Brain microvascular endothelial cell (primary cell): ENCODE measurements at regions not wholly inside any gene's neighbourhood (a gene's known extent, or its start where the extent isn't known, plus 50 kb on each side); places are given as distances from the start of the nearest gene placed in this dataset.

Experiments used
- DNase-seq: peaks from one replicate; pipeline ENCODE4 v3.0.0-alpha.2; 2020
- H3K27ac ChIP-seq: fragments of 250-450 bp; sonication (Bioruptor Pico); 2 replicates; pipeline ENCODE4 v1.5.1; 2020; ENCODE audit warnings: mild to moderate bottlenecking, moderate library complexity
- H3K27me3 ChIP-seq: fragments of 250-450 bp; sonication (Bioruptor Pico); replicated peaks from 2 replicates; pipeline ENCODE4 v1.5.1; 2020; ENCODE audit warnings: mild to moderate bottlenecking
- H3K36me3 ChIP-seq: fragments of 250-450 bp; sonication (Bioruptor Pico); replicated peaks from 2 replicates; pipeline ENCODE4 v1.5.1; 2020; ENCODE audit warnings: mild to moderate bottlenecking
- H3K4me3 ChIP-seq: 2 replicates; pipeline ENCODE4 v1.5.1; 2011; ENCODE audit warnings: low read depth, mild to moderate bottlenecking, control low read depth, low read length, moderate library complexity
- CTCF ChIP-seq: IDR thresholded peaks from 2 replicates; pipeline ENCODE4 v1.5.1; 2011; ENCODE audit warnings: low read depth, mild to moderate bottlenecking, moderate library complexity, low read length, control low read depth, inconsistent platforms; ENCODE audit errors: missing control alignments
- in situ Hi-C: cut with HindIII; loops from 2 replicates; pipeline ENCODE4 v1.10.0; 2017; ENCODE audit warnings: low sequenced_read_pairs, low pct_ligation_motif_present

- H3K27ac ChIP-seq: no peak overlapping the region
- no peak for TF ChIP-seq CTCF
- H3K4me3 ChIP-seq: no peak overlapping the region
- in situ Hi-C loops: no loop called here
- H3K36me3 ChIP-seq: no peaks in the 10 kb centered on the region
- no peaks in the 10 kb centered on the region for H3K27me3 ChIP-seq
- no peak for DNase-seq
Observed at GRCh38 chr1:193359631-193360030, 173.2 kb upstream of the B3GALT2 start.

GRCh38 chr1:193358419-193358818, 172.0 kb upstream of the B3GALT2 start:
- Histone ChIP-seq H3K36me3 (no peaks in the 10 kb centered on the region), H3K27ac (no peak overlapping the region), H3K4me3 (no peak overlapping the region), H3K27me3 (no peaks in the 10 kb centered on the region)
- no peak for TF ChIP-seq CTCF
- no peak for DNase-seq
- in situ Hi-C loops: no loop called here

GRCh38 chr1:193356249-193356648, 169.8 kb upstream of the B3GALT2 start:
- H3K36me3 ChIP-seq: no peaks in the 10 kb centered on the region

GRCh38 chr1:193355626-193356025, 169.2 kb upstream of the B3GALT2 start:
- in situ Hi-C loops: no loop called here
- no peaks in the 10 kb centered on the region for H3K27me3 ChIP-seq
- no peaks in the 10 kb centered on the region for H3K36me3 ChIP-seq
- TF ChIP-seq CTCF: no peak
- no peak overlapping the region for H3K27ac ChIP-seq
- no peak overlapping the region for H3K4me3 ChIP-seq
- no peak for DNase-seq

More at GRCh38 chr1:193356249-193356648, 169.8 kb upstream of the B3GALT2 start:
- TF ChIP-seq CTCF: no peak
- in situ Hi-C loops: no loop called here
- H3K27me3 ChIP-seq: no peaks in the 10 kb centered on the region
- DNase-seq: no peak
- H3K4me3 ChIP-seq: no peak overlapping the region
- H3K27ac ChIP-seq: no peak overlapping the region

- no peak for DNase-seq
- H3K36me3 ChIP-seq: no peaks in the 10 kb centered on the region
- in situ Hi-C loops: no loop called here
- H3K4me3 ChIP-seq: no peak overlapping the region
- no peak for TF ChIP-seq CTCF
- H3K27ac ChIP-seq: no peak overlapping the region
- H3K27me3 ChIP-seq: no peaks in the 10 kb centered on the region
Observed at GRCh38 chr1:193355178-193355577, 168.8 kb upstream of the B3GALT2 start.

GRCh38 chr1:193348769-193349535, 162.5 kb upstream of the B3GALT2 start:
- in situ Hi-C loops: no loop called here
- Histone ChIP-seq H3K27ac (no peak overlapping the region), H3K36me3 (no peaks in the 10 kb centered on the region), H3K27me3 (no peaks in the 10 kb centered on the region), H3K4me3 (no peak overlapping the region)
- TF ChIP-seq CTCF: no peak
- no peak for DNase-seq
